Right lung (tissue), 2 donors: ENCODE measurements at regions not wholly inside any gene's neighbourhood (a gene's known extent, or its start where the extent isn't known, plus 50 kb on each side); places are given as distances from the start of the nearest gene placed in this dataset.
A peak's percentile ranks its signal among the peaks of the same experiment; 100 is the strongest.

Experiments used
- DNase-seq, 2 donors: peaks; one replicate each; pipeline ENCODE4 v3.0.0-alpha.2; 2013

GRCh38 chr4:134345244-134345643, 143.7 kb upstream of the PABPC4L start:
- no peak for DNase-seq

- no peak for DNase-seq
Observed at GRCh38 chr4:134343656-134344055, 142.1 kb upstream of the PABPC4L start.

- no peak for DNase-seq
Observed at GRCh38 chr4:134343081-134343480, 141.5 kb upstream of the PABPC4L start.

- DNase-seq: no peak
Observed at GRCh38 chr4:134337574-134337973, 136.0 kb upstream of the PABPC4L start.

GRCh38 chr4:134328741-134329140, 127.2 kb upstream of the PABPC4L start:
- no peak for DNase-seq

- no peak for DNase-seq
Observed at GRCh38 chr4:134327274-134328122, 125.9 kb upstream of the PABPC4L start.

GRCh38 chr4:134326866-134327265, 125.3 kb upstream of the PABPC4L start:
- no peak for DNase-seq

- no peak for DNase-seq
Observed at GRCh38 chr4:134324179-134324578, 122.6 kb upstream of the PABPC4L start.

GRCh38 chr4:134320048-134320447, 118.5 kb upstream of the PABPC4L start:
- DNase-seq: no peak

GRCh38 chr4:134313591-134313990, 112.0 kb upstream of the PABPC4L start:
- no peak for DNase-seq

GRCh38 chr4:134309715-134310114, 108.1 kb upstream of the PABPC4L start:
- no peak for DNase-seq

GRCh38 chr4:134308910-134309309, 107.3 kb upstream of the PABPC4L start:
- no peak for DNase-seq

- no peak for DNase-seq
Observed at GRCh38 chr4:134298313-134298712, 96.7 kb upstream of the PABPC4L start.

GRCh38 chr4:134297765-134298164, 96.2 kb upstream of the PABPC4L start:
- peak in 1 of 2 donors; percentile 1 for DNase-seq

- DNase-seq: no peak
Observed at GRCh38 chr4:134282680-134283079, 81.1 kb upstream of the PABPC4L start.

- DNase-seq: no peak
Observed at GRCh38 chr4:134278675-134279074, 77.1 kb upstream of the PABPC4L start.

GRCh38 chr4:134276476-134276875, 74.9 kb upstream of the PABPC4L start:
- no peak for DNase-seq

- DNase-seq: no peak
Observed at GRCh38 chr4:134260126-134260525, 58.5 kb upstream of the PABPC4L start.
